ENCODE measurements at regions not wholly inside any gene's neighbourhood (a gene's known extent, or its start where the extent isn't known, plus 50 kb on each side); places are given as distances from the start of the nearest gene placed in this dataset.
"Not testable (repeated sequence)": the region's sequence is repeated elsewhere in the genome, so short reads cannot be mapped to it uniquely, and the experiment has no call there.

DNA sequence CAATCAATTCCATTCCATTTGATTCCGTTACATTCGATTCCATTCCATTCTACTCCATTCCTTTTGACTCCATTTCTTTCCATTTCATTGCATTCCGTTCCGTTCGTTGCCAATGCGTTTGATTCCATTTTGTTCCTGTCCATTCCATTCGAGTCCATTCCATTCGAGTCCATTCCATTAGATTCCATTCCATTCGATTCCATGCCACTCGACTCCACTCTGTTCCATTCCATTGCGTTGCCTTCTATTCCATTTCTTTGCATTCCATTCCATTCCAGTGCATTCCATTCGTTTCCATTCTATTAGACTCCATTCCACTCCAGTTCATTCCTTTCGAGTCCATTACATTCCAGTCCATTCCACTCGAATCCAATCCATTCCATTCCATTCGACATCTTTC, 2587.5 kb upstream of the TPTE start:
- Histone ChIP-seq H3K4me3 (no peak overlapping the region), H3K4me1 (no peaks in the 10 kb centered on the region), H3K27me3 (no peaks in the 10 kb centered on the region), H3K36me3 (no peaks in the 10 kb centered on the region), H3K9me3 (peaks cover 44 to 74% of the 10 kb centered on the region in 2 donors), H3K27ac (no peak overlapping the region)
- intact Hi-C loops (cut with DNase I), result no loop called here
- DNase-seq (ENCODE audit: low spot score in 2 of 2), result no peak
- TF ChIP-seq, protein P1, sequence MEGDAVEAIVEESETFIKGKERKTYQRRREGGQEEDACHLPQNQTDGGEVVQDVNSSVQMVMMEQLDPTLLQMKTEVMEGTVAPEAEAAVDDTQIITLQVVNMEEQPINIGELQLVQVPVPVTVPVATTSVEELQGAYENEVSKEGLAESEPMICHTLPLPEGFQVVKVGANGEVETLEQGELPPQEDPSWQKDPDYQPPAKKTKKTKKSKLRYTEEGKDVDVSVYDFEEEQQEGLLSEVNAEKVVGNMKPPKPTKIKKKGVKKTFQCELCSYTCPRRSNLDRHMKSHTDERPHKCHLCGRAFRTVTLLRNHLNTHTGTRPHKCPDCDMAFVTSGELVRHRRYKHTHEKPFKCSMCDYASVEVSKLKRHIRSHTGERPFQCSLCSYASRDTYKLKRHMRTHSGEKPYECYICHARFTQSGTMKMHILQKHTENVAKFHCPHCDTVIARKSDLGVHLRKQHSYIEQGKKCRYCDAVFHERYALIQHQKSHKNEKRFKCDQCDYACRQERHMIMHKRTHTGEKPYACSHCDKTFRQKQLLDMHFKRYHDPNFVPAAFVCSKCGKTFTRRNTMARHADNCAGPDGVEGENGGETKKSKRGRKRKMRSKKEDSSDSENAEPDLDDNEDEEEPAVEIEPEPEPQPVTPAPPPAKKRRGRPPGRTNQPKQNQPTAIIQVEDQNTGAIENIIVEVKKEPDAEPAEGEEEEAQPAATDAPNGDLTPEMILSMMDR (IDR thresholded peaks at IDR 0.05), result no peak

DNA sequence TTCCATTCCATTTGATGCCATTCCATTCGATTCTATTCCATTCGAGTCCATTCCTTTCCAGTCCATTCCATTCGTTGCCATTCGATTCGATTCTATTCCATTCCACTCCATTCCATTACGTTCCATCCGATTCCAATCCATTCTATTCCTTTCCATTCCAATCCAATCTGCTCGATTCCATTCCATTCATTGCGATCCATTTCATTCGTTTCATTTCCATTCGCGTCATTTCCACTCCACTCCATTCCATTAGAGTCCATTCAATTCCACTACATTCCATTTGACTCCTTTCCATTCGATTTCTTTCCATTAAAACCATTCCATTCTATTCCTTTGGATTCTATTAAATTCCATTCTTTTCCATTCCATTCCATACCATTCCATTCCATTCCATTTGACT, 2584.1 kb upstream of the TPTE start:
- H3K4me3 ChIP-seq; H3K4me1 ChIP-seq; H3K36me3 ChIP-seq; intact Hi-C loops (cut with DNase I); H3K27me3 ChIP-seq; DNase-seq (ENCODE audit: low spot score in 2 of 2); H3K27ac ChIP-seq: not testable (repeated sequence)
- H3K9me3 ChIP-seq, result peaks cover 64 to 85% of the 10 kb centered on the region in 2 donors

DNA sequence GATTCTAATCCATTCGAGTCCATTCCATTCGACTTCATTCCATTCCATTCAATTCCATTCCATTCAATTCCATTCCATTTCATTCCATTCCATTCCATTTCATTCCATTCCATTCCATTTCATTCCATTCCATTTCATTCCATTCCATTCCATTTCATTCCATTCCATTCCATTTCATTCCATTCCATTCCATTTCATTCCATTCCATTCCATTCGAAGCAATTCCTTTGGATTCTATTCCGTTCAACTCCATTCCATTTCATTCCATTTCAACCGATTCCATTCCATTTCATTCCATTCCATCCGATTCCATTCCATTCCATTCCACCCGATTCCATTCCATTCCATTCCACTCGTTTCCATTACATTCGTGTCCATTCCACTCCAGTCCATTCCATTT, 2583.2 kb upstream of the TPTE start:
- intact Hi-C loops (cut with DNase I); H3K27me3 ChIP-seq; DNase-seq (ENCODE audit: low spot score in 2 of 2); H3K4me3 ChIP-seq; H3K4me1 ChIP-seq; H3K36me3 ChIP-seq; H3K27ac ChIP-seq: not testable (repeated sequence)
- peaks cover 73 to 83% of the 10 kb centered on the region in 2 donors for H3K9me3 ChIP-seq

DNA sequence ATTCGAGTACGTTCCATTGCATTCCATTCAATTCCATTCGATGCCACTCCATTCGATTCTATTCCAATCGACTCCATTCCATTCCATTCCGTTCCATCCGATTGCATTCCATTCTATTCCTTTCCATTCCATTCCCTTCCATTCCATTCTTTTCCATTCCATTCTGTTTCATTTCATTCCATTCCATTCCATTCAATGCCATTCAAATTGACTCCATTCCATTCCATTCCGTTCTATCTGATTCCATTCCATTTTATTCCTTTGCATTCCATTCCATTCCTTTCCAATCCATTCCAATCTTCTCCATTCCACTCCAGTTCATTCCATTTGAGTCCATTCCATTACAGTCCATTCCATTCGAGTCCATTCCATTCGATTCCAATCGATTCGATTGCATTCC, 2580.0 kb upstream of the TPTE start:
- H3K4me1 ChIP-seq; H3K4me3 ChIP-seq; intact Hi-C loops (cut with DNase I); H3K36me3 ChIP-seq; DNase-seq (ENCODE audit: low spot score in 2 of 2); H3K27ac ChIP-seq; H3K27me3 ChIP-seq: not testable (repeated sequence)
- H3K9me3 ChIP-seq, result peaks cover 77 to 86% of the 10 kb centered on the region in 2 donors

DNA sequence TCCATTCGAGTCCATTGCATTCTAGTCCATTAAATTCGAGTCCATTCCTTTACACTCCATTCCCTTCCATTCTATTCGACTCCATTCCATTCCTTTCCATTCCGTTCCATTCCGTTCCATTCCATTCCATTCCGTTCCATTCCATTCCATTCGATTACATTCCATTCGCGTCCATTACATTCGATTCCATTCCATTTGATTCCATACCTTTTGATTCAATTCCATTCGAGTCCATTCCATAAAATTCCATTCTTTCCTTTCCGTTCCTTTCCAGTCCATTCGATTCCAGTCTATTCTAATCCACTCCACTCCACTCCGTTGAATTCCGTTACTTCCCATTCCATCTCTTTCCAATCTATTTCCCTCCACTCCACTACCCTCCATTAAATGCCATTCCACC, 2579.2 kb upstream of the TPTE start:
- intact Hi-C loops (cut with DNase I); H3K27me3 ChIP-seq; DNase-seq (ENCODE audit: low spot score in 2 of 2); H3K36me3 ChIP-seq; H3K27ac ChIP-seq; H3K4me1 ChIP-seq; H3K4me3 ChIP-seq: not testable (repeated sequence)
- H3K9me3 ChIP-seq, result peaks cover 81 to 87% of the 10 kb centered on the region in 2 donors

DNA sequence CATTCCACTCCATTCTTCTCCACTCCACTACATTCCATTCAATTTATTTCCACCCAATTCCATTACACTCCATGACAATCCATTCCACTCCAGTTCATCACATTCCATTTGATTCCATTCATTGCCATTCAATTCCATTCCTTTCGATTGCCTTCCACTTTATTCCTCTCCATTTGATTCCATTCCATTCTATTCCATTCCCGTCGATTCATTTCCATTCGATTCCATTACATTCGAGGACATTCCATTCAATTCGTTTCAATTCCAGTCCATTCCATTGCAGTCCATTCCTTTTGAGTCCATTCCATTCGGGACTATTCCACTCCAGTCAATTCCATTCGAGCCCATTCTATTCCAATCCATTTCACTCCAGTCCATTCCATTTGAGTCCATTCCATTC, 2577.8 kb upstream of the TPTE start:
- DNase-seq (ENCODE audit: low spot score in 2 of 2); H3K4me3 ChIP-seq; H3K4me1 ChIP-seq; H3K36me3 ChIP-seq; H3K27ac ChIP-seq; H3K27me3 ChIP-seq; intact Hi-C loops (cut with DNase I): not testable (repeated sequence)
- peaks cover 80 to 83% of the 10 kb centered on the region in 2 donors for H3K9me3 ChIP-seq

DNA sequence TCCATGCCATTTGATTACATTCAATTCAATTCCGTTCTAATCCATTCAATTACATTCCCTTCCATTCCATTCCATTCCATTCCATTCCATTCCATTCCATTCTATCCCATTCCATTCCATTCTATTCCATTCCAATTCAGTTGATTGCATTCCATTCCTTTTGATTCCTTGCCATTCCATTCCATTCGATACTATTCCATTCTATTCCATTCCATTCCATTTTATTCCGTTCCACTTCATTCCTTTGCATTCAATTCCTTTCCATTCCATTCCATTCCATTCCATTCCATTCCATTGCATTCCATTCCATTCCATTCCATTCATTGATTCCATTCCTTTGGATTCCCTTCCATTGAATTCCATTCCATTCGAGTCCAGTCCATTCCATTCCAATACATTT, 2574.0 kb upstream of the TPTE start:
- no peak for DNase-seq (ENCODE audit: low spot score in 2 of 2)
- intact Hi-C loops (cut with DNase I), result no loop called here
- no peaks in the 10 kb centered on the region for H3K4me1 ChIP-seq
- peaks cover 64 to 82% of the 10 kb centered on the region in 2 donors for H3K9me3 ChIP-seq
- H3K27me3 ChIP-seq, result no peaks in the 10 kb centered on the region
- TF ChIP-seq, protein P1 (IDR thresholded peaks at IDR 0.05), result no peak
- no peak overlapping the region for H3K4me3 ChIP-seq
- H3K27ac ChIP-seq, result no peak overlapping the region
- H3K36me3 ChIP-seq, result no peaks in the 10 kb centered on the region

DNA sequence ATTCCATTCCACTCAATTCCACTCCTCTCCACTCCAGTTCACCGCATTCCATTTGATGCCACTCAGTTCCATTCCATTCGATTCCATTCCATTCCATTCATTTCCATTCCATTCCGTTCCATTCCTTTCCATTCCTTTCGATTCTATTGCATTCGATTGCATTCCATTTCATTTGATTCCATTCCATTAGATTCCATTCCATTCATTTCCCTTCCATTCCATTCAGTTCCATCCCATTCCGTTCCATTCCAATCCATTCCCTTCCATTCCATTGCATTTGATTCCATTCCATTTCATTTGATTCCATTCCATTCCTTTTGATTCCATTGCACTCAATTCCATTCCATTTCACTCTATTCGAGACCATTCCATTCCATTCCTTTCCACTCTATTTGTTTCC, 2572.7 kb upstream of the TPTE start:
- H3K27ac ChIP-seq; H3K4me3 ChIP-seq; DNase-seq (ENCODE audit: low spot score in 2 of 2); H3K36me3 ChIP-seq; H3K27me3 ChIP-seq; H3K4me1 ChIP-seq; intact Hi-C loops (cut with DNase I): not testable (repeated sequence)
- H3K9me3 ChIP-seq, result peaks cover 64 to 83% of the 10 kb centered on the region in 2 donors

DNA sequence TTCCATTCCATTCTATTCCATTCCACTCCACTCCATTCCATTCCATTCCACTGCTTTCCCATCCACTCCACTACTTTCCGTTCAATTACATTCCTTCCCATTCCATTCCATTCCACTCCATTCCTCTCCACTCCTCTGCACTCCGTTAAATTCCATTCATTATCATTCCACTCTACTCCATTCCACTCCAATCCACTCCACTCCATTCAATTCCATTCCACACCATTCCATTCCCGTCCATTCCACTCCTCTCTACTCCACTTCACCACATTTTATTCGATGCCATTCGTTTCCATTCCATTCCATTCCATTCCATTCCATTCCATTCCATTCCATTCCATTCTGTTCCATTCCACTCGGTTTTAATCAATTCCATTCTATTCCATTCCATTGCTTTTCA, 2571.5 kb upstream of the TPTE start:
- H3K27ac ChIP-seq; DNase-seq (ENCODE audit: low spot score in 2 of 2); H3K27me3 ChIP-seq; intact Hi-C loops (cut with DNase I); H3K4me1 ChIP-seq; H3K36me3 ChIP-seq; H3K4me3 ChIP-seq: not testable (repeated sequence)
- peaks cover 64 to 89% of the 10 kb centered on the region in 2 donors for H3K9me3 ChIP-seq
